LHCN-M2 (cell line): ENCODE measurements at regions not wholly inside any gene's neighbourhood (a gene's known extent, or its start where the extent isn't known, plus 50 kb on each side); places are given as distances from the start of the nearest gene placed in this dataset.

Experiments
- DNase-seq: peaks from one replicate; pipeline ENCODE4 v3.0.0-alpha.2; 2012; ENCODE audit warnings: low read depth

- DNase-seq: no peak
Measured at GRCh38 chr3:147846854-147847478, 437.8 kb downstream of the ZIC1 start.

GRCh38 chr3:147851062-147851461 is 441.9 kb downstream of the ZIC1 start:
- DNase-seq: no peak

- DNase-seq: no peak
Measured at GRCh38 chr3:147854542-147854941, 445.4 kb downstream of the ZIC1 start.

- peak; percentile 42 for DNase-seq
Measured at GRCh38 chr3:147864754-147865354, 455.7 kb downstream of the ZIC1 start.

GRCh38 chr3:147866561-147866960 is 457.4 kb downstream of the ZIC1 start:
- no peak for DNase-seq

GRCh38 chr3:147872568-147872967 is 463.4 kb downstream of the ZIC1 start:
- DNase-seq: no peak

- peak; percentile 8 for DNase-seq
Measured at GRCh38 chr3:147875498-147875897, 466.3 kb downstream of the ZIC1 start.

- DNase-seq: no peak
Measured at GRCh38 chr3:147881933-147882332, 472.8 kb downstream of the ZIC1 start.

- no peak for DNase-seq
Measured at GRCh38 chr3:147886879-147887278, 477.7 kb downstream of the ZIC1 start.

GRCh38 chr3:147887797-147888196 is 478.6 kb downstream of the ZIC1 start:
- DNase-seq: no peak

- DNase-seq: no peak
Measured at GRCh38 chr3:147890114-147890513, 480.9 kb downstream of the ZIC1 start.

GRCh38 chr3:147895509-147895908 is 486.3 kb downstream of the ZIC1 start:
- DNase-seq: no peak

- no peak for DNase-seq
Measured at GRCh38 chr3:147900851-147901250, 491.7 kb downstream of the ZIC1 start.

- DNase-seq: no peak
Measured at GRCh38 chr3:147903026-147903425, 493.9 kb downstream of the ZIC1 start.

GRCh38 chr3:147904421-147904820 is 495.3 kb downstream of the ZIC1 start:
- DNase-seq: no peak

- DNase-seq: peak; percentile 24
Measured at GRCh38 chr3:147906285-147906684, 497.1 kb downstream of the ZIC1 start.

- DNase-seq: no peak
Measured at GRCh38 chr3:147914532-147914931, 505.4 kb downstream of the ZIC1 start.

GRCh38 chr3:147915057-147915456 is 505.9 kb downstream of the ZIC1 start:
- peak; percentile 74 for DNase-seq

- DNase-seq: no peak
Measured at GRCh38 chr3:147919496-147919895, 510.3 kb downstream of the ZIC1 start.

GRCh38 chr3:147921051-147921450 is 511.9 kb downstream of the ZIC1 start:
- DNase-seq: peak; percentile 68

GRCh38 chr3:147924755-147925154 is 515.6 kb downstream of the ZIC1 start:
- DNase-seq: peak; percentile 79

GRCh38 chr3:147925272-147925671 is 516.1 kb downstream of the ZIC1 start:
- no peak for DNase-seq

- peak; percentile 91 for DNase-seq
Measured at GRCh38 chr3:147930232-147930807, 521.2 kb downstream of the ZIC1 start.
